M059J (cell line): ENCODE measurements at regions not wholly inside any gene's neighbourhood (a gene's known extent, or its start where the extent isn't known, plus 50 kb on each side); places are given as distances from the start of the nearest gene placed in this dataset.

Experiments used
- DNase-seq: peaks from one replicate; pipeline ENCODE4 v3.0.0-alpha.2; 2012; ENCODE audit warnings: low read depth

DNA sequence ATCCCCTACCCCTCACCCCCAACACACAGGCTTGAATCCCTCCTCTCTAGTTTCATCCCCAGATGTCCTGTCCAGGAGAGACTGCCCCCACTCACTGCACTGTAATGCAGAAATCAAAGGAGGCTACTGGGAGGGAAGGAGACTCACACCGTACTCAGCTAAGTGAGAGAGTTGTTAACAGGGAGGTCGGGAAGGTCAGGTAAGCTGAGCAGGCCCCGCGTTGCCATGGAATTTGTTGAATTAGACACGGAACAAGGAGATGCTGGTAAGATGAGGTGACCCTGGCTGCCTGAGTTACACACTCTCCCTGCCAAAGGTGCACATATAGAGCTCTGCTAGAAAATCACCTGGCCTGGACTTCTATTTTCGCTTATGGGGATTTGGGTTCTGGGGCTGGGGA, 197.9 kb downstream of the NXPE2 start:
- DNase-seq: no peak

DNA sequence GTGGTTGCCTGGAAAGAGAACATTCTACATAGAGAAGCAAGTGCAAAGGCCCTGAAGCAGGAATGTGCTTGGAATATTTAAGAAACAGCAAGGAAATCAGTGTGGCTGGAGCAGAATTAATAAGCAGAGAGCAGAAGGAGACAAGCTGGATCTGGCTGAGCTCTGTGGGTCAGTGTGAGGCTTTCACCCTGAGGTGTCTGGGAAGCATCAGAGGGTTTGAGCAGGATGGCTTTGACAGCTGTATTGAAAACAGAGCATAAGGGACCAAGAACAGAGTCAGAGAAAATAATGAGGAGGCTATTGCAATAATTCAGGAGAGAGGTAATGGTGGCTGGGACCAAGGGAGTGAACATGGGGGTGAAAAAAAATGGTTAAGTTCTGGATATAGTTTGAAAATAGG, 199.6 kb downstream of the NXPE2 start:
- DNase-seq: no peak

DNA sequence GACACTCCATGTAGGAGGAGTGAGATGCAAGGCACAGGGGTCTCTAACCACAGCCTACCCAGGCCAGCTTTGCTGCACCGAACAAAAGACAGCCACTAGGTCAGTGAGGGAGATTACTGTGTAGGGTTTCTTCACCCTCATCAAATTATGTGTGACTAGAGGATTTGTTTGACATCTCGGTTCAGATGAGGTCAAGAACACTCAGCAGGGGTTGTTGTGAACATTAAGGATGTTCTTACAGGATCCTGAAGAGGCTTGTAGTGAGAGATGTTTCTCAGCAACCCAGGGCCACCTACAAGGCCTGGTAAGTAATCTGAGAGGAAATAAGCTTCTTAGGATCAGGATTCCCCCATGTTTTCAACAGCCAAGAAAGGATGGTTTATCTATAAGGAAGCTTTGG, 202.1 kb downstream of the NXPE2 start:
- DNase-seq: no peak

DNA sequence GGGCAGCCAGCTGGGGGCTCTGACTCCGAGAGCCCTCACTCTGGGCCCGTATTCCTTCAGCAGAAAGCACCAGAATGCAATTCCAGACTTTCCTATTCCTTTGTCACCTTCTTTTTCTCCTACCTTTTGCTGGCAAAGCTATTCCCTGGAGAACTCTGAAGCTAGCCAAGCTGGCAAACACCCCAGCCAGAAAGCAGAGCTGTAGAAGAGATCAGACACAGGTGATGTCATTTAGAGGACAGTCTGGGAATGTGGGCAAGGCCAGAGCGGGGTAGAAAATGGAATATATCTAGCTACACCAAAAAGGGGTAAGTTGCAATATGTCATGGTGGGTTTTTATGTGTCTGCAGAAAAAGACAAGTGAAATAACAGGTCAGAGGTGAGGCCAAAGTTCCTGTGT, 205.1 kb downstream of the NXPE2 start:
- no peak for DNase-seq

DNA sequence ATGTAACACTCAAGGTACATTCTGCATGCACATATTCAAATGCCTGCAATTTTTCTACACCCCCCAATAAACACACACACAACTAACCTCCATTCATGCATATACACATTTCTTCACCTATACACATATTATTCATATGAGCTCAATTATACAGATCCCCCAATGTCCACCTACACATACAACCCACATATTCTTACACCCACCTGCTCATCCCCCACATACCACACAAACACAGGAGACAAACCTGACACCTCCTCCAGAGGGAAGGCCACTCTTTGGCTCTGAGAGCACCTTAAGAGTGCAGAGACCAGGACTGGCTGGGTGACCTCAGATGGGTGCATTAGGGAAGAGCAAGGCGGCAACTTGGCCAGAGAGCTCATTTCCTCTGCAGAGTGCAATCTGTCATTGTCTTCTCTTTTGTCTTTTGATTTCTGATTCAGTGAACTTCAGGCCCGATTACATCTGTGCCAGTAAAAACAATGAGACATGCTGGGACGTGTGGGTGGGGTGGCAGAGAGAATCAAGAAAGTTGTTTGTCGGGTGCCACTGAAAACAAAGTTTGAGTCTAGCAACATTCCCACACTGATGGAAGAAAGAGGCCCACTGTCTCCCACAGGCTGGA, 208.4 kb downstream of the NXPE2 start:
- no peak for DNase-seq

GRCh38 chr11:114889594-114890011, 211.3 kb downstream of the NXPE2 start:
- DNase-seq: no peak

- DNase-seq: no peak
Observed at GRCh38 chr11:114890038-114890437, 211.7 kb downstream of the NXPE2 start.

DNA sequence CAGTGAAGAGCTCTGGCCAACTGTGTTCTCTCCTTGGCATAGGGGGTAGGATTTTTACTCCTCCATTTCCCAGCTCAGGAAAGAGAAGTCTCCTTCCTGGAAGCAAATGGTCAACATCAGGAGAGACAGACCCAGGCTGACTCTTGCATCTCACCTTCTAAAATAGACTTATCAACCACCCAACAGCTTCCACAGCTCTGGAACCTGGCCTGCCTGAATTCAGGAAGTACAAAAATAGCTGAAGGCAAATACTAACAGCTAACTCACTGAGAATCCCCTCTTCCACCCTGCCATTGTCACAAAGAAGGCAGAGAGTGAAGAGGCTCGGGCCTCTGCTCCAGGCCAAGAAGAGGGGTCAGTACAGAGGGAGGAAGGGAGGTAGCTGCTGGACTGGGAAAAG, 213.6 kb downstream of the NXPE2 start:
- no peak for DNase-seq

GRCh38 chr11:114892381-114893197, 214.3 kb downstream of the NXPE2 start:
- no peak for DNase-seq

GRCh38 chr11:114893329-114893728, 215.0 kb downstream of the NXPE2 start:
- no peak for DNase-seq

DNA sequence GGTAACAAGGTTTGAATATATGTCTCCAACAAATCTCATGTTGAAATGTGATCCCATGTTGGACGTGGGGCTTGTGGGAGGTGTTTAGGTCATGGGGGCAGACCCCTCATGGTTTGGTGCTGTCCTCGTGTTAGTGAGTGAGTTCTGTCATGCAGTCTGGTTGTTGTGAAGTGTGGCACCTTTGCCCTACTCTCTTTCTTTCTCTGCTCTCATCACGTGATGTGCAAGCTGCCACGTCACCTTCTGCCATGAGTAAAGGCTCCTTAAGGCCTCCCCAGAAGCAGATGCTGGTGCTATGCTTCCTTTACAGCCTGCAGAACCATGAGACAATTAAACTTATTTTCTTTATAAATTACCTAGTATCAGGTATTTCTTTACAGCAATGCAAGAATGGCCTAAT, 218.3 kb downstream of the NXPE2 start:
- no peak for DNase-seq

DNA sequence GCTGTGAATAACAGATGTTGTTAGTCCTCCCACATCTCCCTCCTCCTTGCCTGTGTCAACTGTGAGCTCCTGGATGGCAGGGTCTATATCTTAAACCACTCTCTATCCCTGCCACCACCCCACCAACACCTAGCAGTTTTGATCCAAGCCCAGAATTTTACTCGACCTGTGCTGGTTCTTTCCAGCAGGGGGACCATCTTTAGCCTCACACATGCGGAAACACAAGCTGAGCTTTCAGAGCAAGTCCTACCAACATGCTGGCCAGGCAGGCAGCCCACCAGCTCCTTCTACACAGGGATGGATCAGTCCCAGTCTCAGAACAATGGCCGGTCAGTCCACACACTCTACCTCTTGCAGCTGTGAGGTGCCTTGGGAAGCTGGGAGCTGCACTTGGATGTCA, 231.5 kb downstream of the NXPE2 start:
- no peak for DNase-seq

GRCh38 chr11:114912826-114913225, 234.5 kb downstream of the NXPE2 start:
- no peak for DNase-seq

GRCh38 chr11:114914231-114915005, 236.1 kb downstream of the NXPE2 start:
- no peak for DNase-seq

GRCh38 chr11:114915871-114916805, 237.8 kb downstream of the NXPE2 start:
- no peak for DNase-seq

DNA sequence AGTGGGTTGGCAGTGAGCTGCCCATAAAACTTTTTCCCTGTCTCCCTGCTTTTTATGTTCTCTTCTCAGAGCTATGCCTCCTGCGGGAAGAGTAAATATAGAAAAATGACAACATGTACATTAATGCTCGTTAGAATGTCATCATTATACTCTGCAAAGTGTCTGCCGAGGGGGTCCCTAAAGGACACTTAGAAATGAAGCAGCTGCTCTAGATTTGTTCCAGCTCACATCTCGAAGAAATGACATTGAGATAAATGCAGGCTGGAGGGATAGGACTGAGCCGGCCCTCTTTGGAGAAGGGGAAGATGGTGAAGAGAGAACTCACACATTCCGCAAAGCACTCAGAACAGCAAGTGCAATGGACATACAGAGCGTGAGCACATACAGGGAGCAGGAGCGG, 240.0 kb downstream of the NXPE2 start:
- DNase-seq: no peak

DNA sequence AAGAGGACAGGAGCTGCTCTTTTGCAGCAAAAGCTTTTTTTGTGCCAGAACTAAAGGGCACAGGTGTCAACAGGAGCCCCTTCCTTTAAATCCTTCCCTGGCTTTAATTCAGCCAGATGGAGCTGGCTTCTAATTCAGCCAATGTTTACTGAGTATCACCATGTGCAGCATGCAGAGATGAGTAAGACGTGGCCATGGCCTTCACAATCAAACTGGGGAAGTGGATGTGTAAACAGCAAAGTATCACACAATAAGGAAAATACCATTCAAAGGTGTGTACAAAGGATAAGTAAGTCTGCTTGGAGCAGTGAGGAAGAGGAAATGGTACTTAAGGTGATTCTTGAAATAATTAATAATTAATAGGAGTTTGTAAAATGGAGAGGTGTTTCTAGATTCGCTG, 243.4 kb downstream of the NXPE2 start:
- no peak for DNase-seq

GRCh38 chr11:114924042-114924441, 245.7 kb downstream of the NXPE2 start:
- no peak for DNase-seq

GRCh38 chr11:114925591-114925990, 247.3 kb downstream of the NXPE2 start:
- DNase-seq: no peak

DNA sequence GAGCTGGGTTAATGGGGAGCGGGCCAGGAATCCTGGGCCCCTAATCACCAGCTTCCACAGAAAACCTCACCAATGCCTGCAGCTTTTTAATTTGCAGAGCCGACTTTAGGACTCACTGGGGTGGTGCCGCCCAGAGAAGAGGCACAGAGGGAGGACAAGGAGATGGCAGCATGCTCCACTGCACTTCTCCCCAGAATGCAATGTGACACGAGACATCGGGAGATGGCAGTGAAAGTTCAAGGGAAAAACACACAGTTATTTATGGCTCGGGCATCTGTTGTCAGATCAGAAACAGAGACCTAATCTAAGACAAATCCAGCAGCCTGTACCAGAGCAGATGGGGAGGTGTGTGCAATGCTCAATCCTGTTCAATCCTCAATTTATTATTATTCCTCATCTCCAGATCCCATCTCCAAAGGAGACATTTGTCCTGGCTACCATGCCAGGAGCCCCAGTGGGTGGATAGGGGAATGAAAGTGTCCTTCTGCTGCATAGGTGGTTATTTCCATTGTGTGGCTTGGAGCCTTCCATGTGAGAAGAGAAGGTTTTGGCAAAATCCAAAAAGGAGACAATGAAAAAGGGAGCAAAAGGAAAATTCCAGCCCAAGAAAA, 250.0 kb downstream of the NXPE2 start:
- no peak for DNase-seq

DNA sequence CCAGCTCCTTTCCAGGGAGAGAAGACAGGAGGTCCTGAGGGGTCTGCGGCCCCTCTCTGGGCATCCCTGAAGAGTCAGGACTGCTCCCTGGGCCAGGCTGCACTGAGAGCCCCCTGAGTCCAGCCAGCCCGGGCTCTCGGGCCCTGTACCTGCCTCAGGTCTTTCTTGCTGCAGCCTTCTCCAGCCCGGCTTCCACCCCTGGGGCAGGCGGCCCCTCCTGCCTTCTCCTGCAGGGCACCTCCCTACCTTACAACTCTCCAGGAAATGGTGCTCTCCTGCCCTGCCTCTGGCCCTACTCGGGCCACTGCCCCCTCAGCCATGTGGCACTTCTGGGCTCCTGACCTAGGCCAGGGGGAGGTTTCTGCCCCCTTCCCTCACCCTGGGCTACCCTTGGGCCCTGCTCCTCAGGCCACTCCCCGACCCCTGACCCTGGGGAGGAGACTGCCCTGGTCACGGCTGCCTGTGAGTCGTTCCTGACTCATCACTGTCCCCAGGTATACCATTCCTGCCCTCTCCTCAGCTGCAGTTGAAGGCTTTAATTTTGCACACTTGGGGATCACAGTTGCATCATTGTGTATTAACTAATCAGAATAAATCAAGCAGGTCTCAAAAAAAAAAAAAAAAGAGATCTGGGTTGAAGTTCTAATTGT, 251.1 kb downstream of the NXPE2 start:
- no peak for DNase-seq
